OCI-LY3 (cell line): ENCODE measurements at regions not wholly inside any gene's neighbourhood (a gene's known extent, or its start where the extent isn't known, plus 50 kb on each side); places are given as distances from the start of the nearest gene placed in this dataset.

ENCODE experiments used
- H2AFZ ChIP-seq: fragments of 200-600, 300-600 bp; shearing (Covaris generic); 2 replicates; pipeline ENCODE4 v1.6.0; 2014; ENCODE audit warnings: antibody characterized with exemption, low read depth, low read length
- H3K27ac ChIP-seq: fragments of 200-600, 300-600 bp; sonication (generic); 2 replicates; pipeline ENCODE4 v1.5.1; 2014; ENCODE audit warnings: mild to moderate bottlenecking, low read length, moderate library complexity, mixed read lengths
- H3K27me3 ChIP-seq: fragments of 200-600, 300-600 bp; sonication (generic); 2 replicates; pipeline ENCODE4 v1.6.1; 2014; ENCODE audit warnings: low read depth, low read length, mixed read lengths
- H3K36me3 ChIP-seq: fragments of 200-600, 300-600 bp; sonication (generic); replicated peaks from 2 replicates; pipeline ENCODE3; 2014; ENCODE audit warnings: low read depth, low read length, mixed read lengths
- H3K4me1 ChIP-seq: fragments of 300-600, 200-600 bp; sonication (generic); 2 replicates; pipeline ENCODE4 v1.6.1; 2014; ENCODE audit warnings: low read length, mixed read lengths
- H3K4me2 ChIP-seq: fragments of 200-600, 300-600 bp; sonication (generic); 2 replicates; pipeline ENCODE4 v1.6.1; 2014; ENCODE audit warnings: low read length, mixed read lengths
- H3K4me3 ChIP-seq: fragments of 300-600, 200-600 bp; sonication (generic); 2 replicates; pipeline ENCODE4 v1.5.1; 2014; ENCODE audit warnings: antibody characterized with exemption, mild to moderate bottlenecking, low read length, moderate library complexity
- H3K79me2 ChIP-seq: fragments of 300-600, 200-600 bp; shearing (Covaris generic); 2 replicates; pipeline ENCODE4 v1.6.1; 2014; ENCODE audit warnings: mild to moderate bottlenecking, low read length, mixed read lengths
- H3K9ac ChIP-seq: fragments of 300-600, 200-600 bp; shearing (Covaris generic); 2 replicates; pipeline ENCODE4 v1.6.0; 2014; ENCODE audit warnings: mild to moderate bottlenecking, low read length, moderate library complexity
- H3K9me3 ChIP-seq: fragments of 200-600, 300-600 bp; shearing (Covaris generic); 2 replicates; pipeline ENCODE4 v1.6.1; 2014; ENCODE audit warnings: low read length, mixed read lengths; ENCODE audit not compliant: insufficient read depth
- H4K20me1 ChIP-seq: fragments of 200-600, 300-600 bp; sonication (generic); 2 replicates; pipeline ENCODE4 v1.6.1; 2016; ENCODE audit warnings: low read length, mixed read lengths; ENCODE audit not compliant: insufficient read depth
- EZH2phosphoT487 ChIP-seq: fragments of 200-600 bp; shearing (Covaris generic); IDR thresholded peaks from 2 replicates; pipeline ENCODE4 v1.6.1; 2018; ENCODE audit warnings: antibody characterized with exemption, mixed run types, low read depth
- TF ChIP-seq, protein P1 (sequence below): fragments of 200-600, 300-600 bp; sonication (generic); IDR thresholded peaks from 2 replicates; pipeline ENCODE4 v1.5.1; 2014; ENCODE audit warnings: antibody characterized with exemption, low read length, low read depth

DNA sequence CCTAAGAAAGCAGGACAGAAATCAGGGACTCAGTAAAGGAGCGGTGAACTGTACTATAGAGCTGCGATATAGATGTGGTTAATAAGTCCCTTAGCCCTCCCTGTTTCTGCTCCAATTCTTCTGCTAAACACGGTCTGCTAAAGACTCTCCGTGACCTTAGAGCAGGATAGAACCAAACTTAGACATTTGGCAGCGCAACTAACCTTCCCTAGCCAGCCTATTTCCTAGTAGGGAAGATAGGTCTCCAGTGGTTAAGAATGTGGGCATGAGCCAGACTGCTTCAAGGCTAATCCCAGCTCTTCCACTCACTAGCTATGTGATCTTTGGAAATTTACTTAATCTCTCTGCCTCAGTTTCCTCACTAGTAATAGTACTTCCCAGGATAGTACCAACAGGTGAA, 193.6 kb upstream of the IL12A start:
- no peak for TF ChIP-seq EZH2phosphoT487
- TF ChIP-seq, protein P1, sequence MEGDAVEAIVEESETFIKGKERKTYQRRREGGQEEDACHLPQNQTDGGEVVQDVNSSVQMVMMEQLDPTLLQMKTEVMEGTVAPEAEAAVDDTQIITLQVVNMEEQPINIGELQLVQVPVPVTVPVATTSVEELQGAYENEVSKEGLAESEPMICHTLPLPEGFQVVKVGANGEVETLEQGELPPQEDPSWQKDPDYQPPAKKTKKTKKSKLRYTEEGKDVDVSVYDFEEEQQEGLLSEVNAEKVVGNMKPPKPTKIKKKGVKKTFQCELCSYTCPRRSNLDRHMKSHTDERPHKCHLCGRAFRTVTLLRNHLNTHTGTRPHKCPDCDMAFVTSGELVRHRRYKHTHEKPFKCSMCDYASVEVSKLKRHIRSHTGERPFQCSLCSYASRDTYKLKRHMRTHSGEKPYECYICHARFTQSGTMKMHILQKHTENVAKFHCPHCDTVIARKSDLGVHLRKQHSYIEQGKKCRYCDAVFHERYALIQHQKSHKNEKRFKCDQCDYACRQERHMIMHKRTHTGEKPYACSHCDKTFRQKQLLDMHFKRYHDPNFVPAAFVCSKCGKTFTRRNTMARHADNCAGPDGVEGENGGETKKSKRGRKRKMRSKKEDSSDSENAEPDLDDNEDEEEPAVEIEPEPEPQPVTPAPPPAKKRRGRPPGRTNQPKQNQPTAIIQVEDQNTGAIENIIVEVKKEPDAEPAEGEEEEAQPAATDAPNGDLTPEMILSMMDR = no peak
- Histone ChIP-seq H3K27me3 (peaks cover 11% of the 10 kb centered on the region), H3K4me3 (no peak overlapping the region), H3K36me3 (no peaks in the 10 kb centered on the region), H3K4me1 (peaks cover 20% of the 10 kb centered on the region), H3K9ac (no peak overlapping the region), H3K9me3 (no peaks in the 10 kb centered on the region), H4K20me1 (no peaks in the 10 kb centered on the region), H3K27ac (no peak overlapping the region), H2AFZ (no peak overlapping the region), H3K4me2 (no peak overlapping the region), H3K79me2 (no peaks in the 10 kb centered on the region)

DNA sequence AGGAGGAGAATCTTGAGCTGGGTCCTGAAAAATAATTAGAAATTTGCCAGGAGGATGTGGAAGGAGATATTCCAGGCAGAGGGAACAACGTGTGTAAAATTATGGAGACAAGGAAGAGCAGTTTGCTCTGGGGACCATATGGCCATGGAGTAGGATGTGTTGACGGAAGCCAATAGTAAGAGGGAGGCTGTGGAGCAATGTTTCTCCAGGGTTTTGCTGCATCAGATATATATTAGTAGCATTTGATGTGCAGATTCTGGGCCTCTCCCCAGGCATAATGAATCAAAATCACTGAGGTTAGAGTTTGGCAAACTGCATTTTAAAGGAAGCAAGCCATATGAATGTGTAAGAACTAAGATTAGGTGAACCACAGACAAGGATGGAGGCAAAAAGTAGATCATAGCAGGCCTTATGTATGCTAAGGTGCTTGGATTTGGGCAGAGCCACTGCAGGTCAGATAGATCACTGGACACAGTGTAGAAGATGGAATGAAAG, 192.9 kb upstream of the IL12A start:
- Histone ChIP-seq H3K9me3 (no peaks in the 10 kb centered on the region), H3K9ac (no peak overlapping the region), H3K27ac (no peak overlapping the region), H3K4me1 (peaks cover 13% of the 10 kb centered on the region), H3K79me2 (no peaks in the 10 kb centered on the region), H3K36me3 (no peaks in the 10 kb centered on the region), H3K4me3 (no peak overlapping the region), H3K27me3 (peaks cover 11% of the 10 kb centered on the region), H4K20me1 (no peaks in the 10 kb centered on the region), H2AFZ (no peak overlapping the region), H3K4me2 (no peak overlapping the region)
- TF ChIP-seq, protein P1 = no peak
- TF ChIP-seq EZH2phosphoT487 = no peak

DNA sequence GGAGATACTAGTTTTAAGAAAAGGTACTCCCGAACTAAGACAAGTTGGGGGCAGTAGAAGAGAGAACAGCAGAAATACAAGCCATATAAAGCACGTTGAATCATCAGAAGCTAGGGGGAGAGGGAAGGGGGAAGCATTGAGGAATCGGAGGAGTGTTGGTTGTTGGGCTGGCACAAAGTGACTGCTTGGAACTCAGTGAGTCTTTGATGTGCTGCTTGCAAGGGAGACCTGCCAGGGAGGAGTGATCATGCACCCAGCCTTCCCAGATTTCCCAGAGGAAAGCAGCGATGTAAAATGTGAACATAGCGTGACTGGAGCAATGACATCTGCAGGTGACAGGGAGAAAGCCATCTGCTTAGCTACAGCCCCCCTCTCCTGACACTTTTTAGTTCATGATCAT, 192.4 kb upstream of the IL12A start:
- Histone ChIP-seq H3K9ac (no peak overlapping the region), H3K36me3 (no peaks in the 10 kb centered on the region), H3K27ac (no peak overlapping the region), H3K9me3 (no peaks in the 10 kb centered on the region), H3K4me1 (peaks cover 8% of the 10 kb centered on the region), H4K20me1 (no peaks in the 10 kb centered on the region), H3K4me2 (no peak overlapping the region), H3K27me3 (peaks cover 11% of the 10 kb centered on the region), H3K4me3 (no peak overlapping the region), H3K79me2 (no peaks in the 10 kb centered on the region), H2AFZ (no peak overlapping the region)
- TF ChIP-seq, protein P1 = no peak
- no peak for TF ChIP-seq EZH2phosphoT487

DNA sequence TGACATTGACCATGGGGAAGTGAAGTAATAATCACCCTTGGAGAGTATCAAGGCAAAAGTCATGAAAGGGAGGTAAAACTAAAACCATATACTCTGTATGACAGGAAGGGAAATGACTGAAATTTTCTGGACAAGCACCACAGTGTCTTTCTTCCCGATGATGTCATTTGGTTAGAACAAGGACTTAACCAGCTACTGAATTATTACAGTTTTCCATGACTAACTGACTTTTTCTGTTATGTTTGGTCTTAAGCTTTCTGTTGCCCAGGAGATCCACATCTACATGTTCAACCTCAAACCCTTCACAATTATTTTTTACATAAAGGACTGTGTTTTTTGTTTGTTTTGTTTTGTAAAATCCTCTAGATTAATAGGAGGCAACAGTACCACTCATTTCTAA, 191.9 kb upstream of the IL12A start:
- Histone ChIP-seq H3K4me3 (no peak overlapping the region), H3K36me3 (no peaks in the 10 kb centered on the region), H2AFZ (no peak overlapping the region), H4K20me1 (no peaks in the 10 kb centered on the region), H3K9me3 (no peaks in the 10 kb centered on the region), H3K27me3 (peaks cover 11% of the 10 kb centered on the region), H3K9ac (no peak overlapping the region), H3K4me2 (no peak overlapping the region), H3K79me2 (no peaks in the 10 kb centered on the region), H3K27ac (no peak overlapping the region), H3K4me1 (peaks cover 8% of the 10 kb centered on the region)
- no peak for TF ChIP-seq EZH2phosphoT487
- TF ChIP-seq, protein P1 = no peak
